H9 (cell line): ENCODE measurements at regions not wholly inside any gene's neighbourhood (a gene's known extent, or its start where the extent isn't known, plus 50 kb on each side); places are given as distances from the start of the nearest gene placed in this dataset.

Experiments
- DNase-seq: peaks from one replicate; pipeline ENCODE4 v3.0.0-alpha.2; 2017
- H2AFZ ChIP-seq: one replicate; pipeline ENCODE4 v1.6.1; 2013; ENCODE audit warnings: mild to moderate bottlenecking, low read length, control low read depth, moderate library complexity
- H2AK5ac ChIP-seq: 2 replicates; pipeline ENCODE4 v1.6.1; 2013; ENCODE audit warnings: low read length, control low read depth, mixed read lengths; ENCODE audit not compliant: insufficient read length
- H2BK120ac ChIP-seq: one replicate; pipeline ENCODE4 v1.6.1; 2013; ENCODE audit warnings: low read depth, mild to moderate bottlenecking, low read length, control low read depth, inconsistent platforms; ENCODE audit not compliant: poor library complexity, severe bottlenecking
- H2BK12ac ChIP-seq: 2 replicates; pipeline ENCODE4 v1.6.1; 2013; ENCODE audit warnings: low read length, control low read depth, mixed read lengths, low read depth; ENCODE audit not compliant: insufficient read length
- H2BK15ac ChIP-seq: 2 replicates; pipeline ENCODE4 v1.6.1; 2013; ENCODE audit warnings: low read depth, low read length, control low read depth
- H2BK20ac ChIP-seq: one replicate; pipeline ENCODE4 v1.6.1; 2013; ENCODE audit warnings: low read depth, mild to moderate bottlenecking, low read length, control low read depth, inconsistent platforms; ENCODE audit not compliant: poor library complexity, severe bottlenecking
- H2BK5ac ChIP-seq: 2 replicates; pipeline ENCODE4 v1.6.1; 2013; ENCODE audit warnings: low read length, control low read depth, mixed read lengths; ENCODE audit not compliant: insufficient read length
- H3K14ac ChIP-seq: 2 replicates; pipeline ENCODE4 v1.6.1; 2013; ENCODE audit warnings: low read length, control low read depth; ENCODE audit not compliant: insufficient read depth
- H3K18ac ChIP-seq: 2 replicates; pipeline ENCODE4 v1.6.1; 2013; ENCODE audit warnings: low read depth, mild to moderate bottlenecking, mixed read lengths, low read length, control low read depth; ENCODE audit not compliant: insufficient read length
- H3K23ac ChIP-seq: 2 replicates; pipeline ENCODE4 v1.6.1; 2013; ENCODE audit warnings: low read length, control low read depth, mixed read lengths, low read depth; ENCODE audit not compliant: insufficient read length
- H3K23me2 ChIP-seq: 2 replicates; pipeline ENCODE4 v1.6.1; 2013; ENCODE audit warnings: low read depth, mild to moderate bottlenecking, mixed read lengths, low read length, control low read depth; ENCODE audit not compliant: insufficient read length, poor library complexity, severe bottlenecking
- H3K27ac ChIP-seq: 2 replicates; pipeline ENCODE4 v1.5.1; 2013; ENCODE audit warnings: low read length, control low read depth, mixed read lengths, low read depth; ENCODE audit not compliant: insufficient read length
- H3K27me3 ChIP-seq: 2 replicates; pipeline ENCODE4 v1.6.1; 2013; ENCODE audit warnings: low read length, control low read depth, inconsistent platforms; ENCODE audit not compliant: insufficient read depth
- H3K4ac ChIP-seq: 2 replicates; pipeline ENCODE4 v1.6.1; 2013; ENCODE audit warnings: low read depth, mild to moderate bottlenecking, control low read depth, inconsistent platforms, low read length, moderate library complexity
- H3K4me1 ChIP-seq: 2 replicates; pipeline ENCODE4 v1.6.1; 2013; ENCODE audit warnings: low read length, control low read depth, inconsistent platforms; ENCODE audit not compliant: insufficient read depth
- H3K4me2 ChIP-seq: 2 replicates; pipeline ENCODE4 v1.6.1; 2013; ENCODE audit warnings: low read length, control low read depth, mixed read lengths; ENCODE audit not compliant: insufficient read length, insufficient read depth
- H3K56ac ChIP-seq: 2 replicates; pipeline ENCODE4 v1.6.1; 2013; ENCODE audit warnings: low read depth, mild to moderate bottlenecking, mixed read lengths, low read length, control low read depth; ENCODE audit not compliant: insufficient read length
- H3K79me1 ChIP-seq: 2 replicates; pipeline ENCODE4 v1.6.1; 2013; ENCODE audit warnings: low read depth, mild to moderate bottlenecking, moderate library complexity, low read length, control low read depth, inconsistent platforms; ENCODE audit not compliant: insufficient read depth, poor library complexity, severe bottlenecking
- H3K79me2 ChIP-seq: 2 replicates; pipeline ENCODE4 v1.6.1; 2013; ENCODE audit warnings: low read length, control low read depth, inconsistent platforms; ENCODE audit not compliant: insufficient read depth
- H3K9ac ChIP-seq: 2 replicates; pipeline ENCODE4 v1.6.1; 2013; ENCODE audit warnings: low read length, control low read depth, mixed read lengths; ENCODE audit not compliant: insufficient read length; ENCODE audit errors: extremely low read depth
- H3K9me3 ChIP-seq: one replicate; pipeline ENCODE4 v1.6.1; 2013; ENCODE audit warnings: low read depth, low read length, inconsistent platforms; ENCODE audit not compliant: control insufficient read depth
- H3T11ph ChIP-seq: one replicate; pipeline ENCODE4 v1.6.1; 2013; ENCODE audit warnings: mild to moderate bottlenecking, low read length, control low read depth, inconsistent platforms
- H4K20me1 ChIP-seq: one replicate; pipeline ENCODE4 v1.6.1; 2013; ENCODE audit not compliant: control insufficient read depth, insufficient read length, insufficient read depth
- H4K5ac ChIP-seq: 2 replicates; pipeline ENCODE4 v1.6.1; 2013; ENCODE audit warnings: low read depth, mild to moderate bottlenecking, mixed read lengths, low read length, control low read depth; ENCODE audit not compliant: insufficient read length
- H4K8ac ChIP-seq: replicated peaks from 2 replicates; pipeline ENCODE4 v1.6.1; 2013; ENCODE audit warnings: low read length, control low read depth, mixed read lengths, low read depth; ENCODE audit not compliant: insufficient read length
- H4K91ac ChIP-seq: 2 replicates; pipeline ENCODE4 v1.6.1; 2013; ENCODE audit warnings: low read depth, mild to moderate bottlenecking, moderate library complexity, mixed read lengths, low read length, control low read depth; ENCODE audit not compliant: insufficient read length
- H3K27ac Mint-ChIP-seq, 3 experiments: 2 replicates in 2 of 3; 3 replicates in 1 of 3; pipeline ENCODE4 v1.8.0; 2020 to 2021; ENCODE audit warnings: mixed read lengths in 3 of 3, mild to moderate bottlenecking in 1 of 3, moderate library complexity in 1 of 3
- H3K27me3 Mint-ChIP-seq: 2 replicates; pipeline ENCODE4 v1.8.0; 2021; ENCODE audit warnings: low read depth, mild to moderate bottlenecking, moderate library complexity, mixed read lengths
- H3K36me3 Mint-ChIP-seq, 3 experiments: 2 replicates in 2 of 3; 3 replicates in 1 of 3; pipeline ENCODE4 v1.8.0; 2020 to 2021; ENCODE audit warnings: low read depth in 3 of 3, mixed read lengths in 3 of 3; ENCODE audit not compliant: insufficient read depth in 1 of 3
- H3K4me1 Mint-ChIP-seq, 2 experiments: 2 replicates each; pipeline ENCODE4 v1.8.0; 2020; ENCODE audit warnings: mixed read lengths in 2 of 2
- H3K4me3 Mint-ChIP-seq, 2 experiments: 2 replicates in 1 of 2; 3 replicates in 1 of 2; pipeline ENCODE4 v1.8.0; 2020 to 2021; ENCODE audit warnings: mild to moderate bottlenecking in 2 of 2, mixed read lengths in 2 of 2, moderate library complexity in 1 of 2
- H3K9me3 Mint-ChIP-seq, 2 experiments: 2 replicates in 1 of 2; 3 replicates in 1 of 2; pipeline ENCODE4 v1.8.0; 2020; ENCODE audit warnings: mild to moderate bottlenecking in 2 of 2, mixed read lengths in 2 of 2, moderate library complexity in 1 of 2
- WGBS: extraction: QIAGEN DNeasy Blood & Tissue Kit; methylation state at CpG from one replicate; pipeline ENCODE4 v1.1.7; 2013; ENCODE audit warnings: missing lambda C conversion rate, low lambda C conversion rate, mixed read lengths; ENCODE audit not compliant: insufficient read length; ENCODE audit errors: extremely low coverage; 5-methylcytosine and 5-hydroxymethylcytosine counted together
- TF ChIP-seq, protein P1 (sequence below): fragments of 200-600 bp; sonication (generic); conservative IDR thresholded peaks from 3 replicates; pipeline ENCODE4 v1.8.0; 2021; ENCODE audit warnings: antibody characterized with exemption, mild to moderate bottlenecking

DNA sequence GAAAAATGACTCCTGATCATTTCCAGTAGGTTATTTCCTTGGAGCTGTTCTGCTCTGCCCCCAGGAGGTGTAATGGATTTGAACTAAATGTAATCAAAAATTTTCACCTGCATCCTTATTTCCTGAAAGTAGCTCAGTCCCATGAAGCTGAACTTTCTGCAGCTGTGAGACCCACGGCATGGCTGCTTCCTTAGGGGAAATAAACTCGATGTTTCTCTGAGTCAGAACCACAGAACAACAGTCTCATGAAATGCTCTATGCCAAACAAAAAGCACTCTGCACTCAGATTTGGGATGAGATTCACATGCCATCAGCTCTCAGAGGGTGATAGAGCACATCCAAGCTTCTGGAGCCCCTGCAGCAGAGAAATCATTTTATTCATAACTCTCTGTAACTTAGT lies 224.1 kb upstream of the PLEKHG7 start:
- H3K27ac ChIP-seq: no peak overlapping the region
- no peak for DNase-seq
- H3K79me2 ChIP-seq: no peaks in the 10 kb centered on the region
- no peak overlapping the region for H2BK12ac ChIP-seq
- H3K9me3 ChIP-seq: no peaks in the 10 kb centered on the region
- H3K9ac ChIP-seq: no peak overlapping the region
- no peaks in the 10 kb centered on the region for H3K79me1 ChIP-seq
- H2BK20ac ChIP-seq: no peak overlapping the region
- no peak overlapping the region for H2AK5ac ChIP-seq
- no peak overlapping the region for H4K5ac ChIP-seq
- H2BK15ac ChIP-seq: no peak overlapping the region
- no peaks in the 10 kb centered on the region for H3K27me3 ChIP-seq
- Mint-ChIP-seq H3K4me1 (peaks cover 11% of the 10 kb centered on the region in 2 experiments), H3K4me3 (no peak overlapping the region), H3K27me3 (no peaks in the 10 kb centered on the region), H3K27ac (no peak overlapping the region), H3K9me3 (peaks cover 0 to 4% of the 10 kb centered on the region in 2 experiments; a peak in 4 of 5 replicates), H3K36me3 (peaks cover 0 to 12% (median 0%) of the 10 kb centered on the region in 3 experiments; a peak in 3 of 7 replicates)
- H3K18ac ChIP-seq: no peak overlapping the region
- no peak overlapping the region for H3T11ph ChIP-seq
- H3K23me2 ChIP-seq: no peaks in the 10 kb centered on the region
- no peak overlapping the region for H3K14ac ChIP-seq
- no peak overlapping the region for H2BK120ac ChIP-seq
- peaks cover 7% of the 10 kb centered on the region; the same call in 1 of the 2 replicates for H3K4me1 ChIP-seq
- TF ChIP-seq, protein P1, sequence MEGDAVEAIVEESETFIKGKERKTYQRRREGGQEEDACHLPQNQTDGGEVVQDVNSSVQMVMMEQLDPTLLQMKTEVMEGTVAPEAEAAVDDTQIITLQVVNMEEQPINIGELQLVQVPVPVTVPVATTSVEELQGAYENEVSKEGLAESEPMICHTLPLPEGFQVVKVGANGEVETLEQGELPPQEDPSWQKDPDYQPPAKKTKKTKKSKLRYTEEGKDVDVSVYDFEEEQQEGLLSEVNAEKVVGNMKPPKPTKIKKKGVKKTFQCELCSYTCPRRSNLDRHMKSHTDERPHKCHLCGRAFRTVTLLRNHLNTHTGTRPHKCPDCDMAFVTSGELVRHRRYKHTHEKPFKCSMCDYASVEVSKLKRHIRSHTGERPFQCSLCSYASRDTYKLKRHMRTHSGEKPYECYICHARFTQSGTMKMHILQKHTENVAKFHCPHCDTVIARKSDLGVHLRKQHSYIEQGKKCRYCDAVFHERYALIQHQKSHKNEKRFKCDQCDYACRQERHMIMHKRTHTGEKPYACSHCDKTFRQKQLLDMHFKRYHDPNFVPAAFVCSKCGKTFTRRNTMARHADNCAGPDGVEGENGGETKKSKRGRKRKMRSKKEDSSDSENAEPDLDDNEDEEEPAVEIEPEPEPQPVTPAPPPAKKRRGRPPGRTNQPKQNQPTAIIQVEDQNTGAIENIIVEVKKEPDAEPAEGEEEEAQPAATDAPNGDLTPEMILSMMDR: no peak
- H4K20me1 ChIP-seq: no peaks in the 10 kb centered on the region
- H3K56ac ChIP-seq: no peak overlapping the region
- no peak overlapping the region for H4K91ac ChIP-seq
- WGBS: no CpG with 5 or more reads among the region's 2 CpGs
- H3K4me2 ChIP-seq: no peak overlapping the region
- no peak overlapping the region for H3K23ac ChIP-seq
- no peak overlapping the region for H3K4ac ChIP-seq
- H4K8ac ChIP-seq: no peak overlapping the region
- H2BK5ac ChIP-seq: no peak overlapping the region
- H2AFZ ChIP-seq: no peak overlapping the region
